ENCODE measurements at regions not wholly inside any gene's neighbourhood (a gene's known extent, or its start where the extent isn't known, plus 50 kb on each side); places are given as distances from the start of the nearest gene placed in this dataset.
"Not testable (repeated sequence)": the region's sequence is repeated elsewhere in the genome, so short reads cannot be mapped to it uniquely, and the experiment has no call there.

DNA sequence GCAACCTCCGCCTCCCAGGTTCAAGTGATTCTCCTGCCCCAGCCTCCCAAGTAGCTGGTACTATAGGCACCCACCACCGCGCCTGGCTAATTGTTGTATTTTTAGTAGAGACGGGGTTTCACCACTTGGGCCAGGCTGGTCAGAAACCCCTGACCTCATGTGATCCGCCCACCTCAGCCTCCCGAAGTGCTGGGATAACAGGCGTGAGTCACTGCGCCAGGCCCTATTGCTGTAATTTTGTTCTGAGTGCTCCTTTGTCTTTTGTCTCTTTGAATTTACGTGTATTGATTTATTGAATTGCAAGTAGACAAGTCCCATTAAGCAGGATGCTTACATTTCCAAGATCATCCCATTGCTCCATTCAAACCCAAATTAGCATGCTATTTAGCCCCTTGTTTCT is 186.7 kb downstream of the MSX2 start:
- 50 to 100% (median 79%) methylated on average over 1 to 8 of the region's 9 CpGs for WGBS, 10 experiments
- ATAC-seq (replicated peaks in 6 of 8): peak in 2 of 8 experiments; percentile 13 to 62
- in situ Hi-C loops (cut with MboI; ENCODE audit: low pct_unique_long_range_greater_than_20kb in 2 of 9, low sequenced_read_pairs in 9 of 9, unreplicated experiment in 9 of 9): no loop called here
- no peak overlapping the region for H3K4me3 ChIP-seq
- H3K27ac ChIP-seq: no peak overlapping the region
- no peaks in the 10 kb centered on the region for H3K4me1 ChIP-seq (replicated peaks in 1 of 2)

DNA sequence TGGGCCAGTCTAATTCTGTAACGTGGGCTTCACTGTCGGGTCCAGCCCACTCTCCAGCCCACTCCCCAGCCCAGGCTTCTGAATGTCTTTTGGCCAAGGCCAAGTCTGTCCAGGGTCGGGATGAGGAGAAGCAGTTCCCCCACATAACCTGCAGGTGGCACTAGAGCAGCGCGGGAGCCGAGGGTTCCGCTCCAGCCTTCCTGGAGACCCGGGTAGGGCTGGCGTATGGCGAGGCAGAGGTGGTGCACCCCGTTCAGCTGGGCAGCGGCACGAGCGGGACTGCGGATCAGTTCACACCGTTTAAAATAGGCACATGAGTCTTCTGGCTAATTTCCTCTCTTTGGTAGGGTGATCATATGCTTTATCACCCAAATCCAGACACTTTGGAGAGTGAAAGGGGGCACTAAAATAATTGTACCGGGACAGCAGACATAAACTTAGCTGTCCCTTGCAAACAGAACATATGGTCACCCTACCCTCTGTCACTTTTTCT is 185.9 kb downstream of the MSX2 start:
- no peak overlapping the region for H3K27ac ChIP-seq
- no peak overlapping the region for H3K4me3 ChIP-seq
- WGBS, 10 experiments: 4 to 14% (median 6%) methylated on average over 9 to 16 of the region's 17 CpGs; no CpG with 5 or more reads in 6 of the 10 experiments
- H3K4me1 ChIP-seq (replicated peaks in 1 of 2): no peaks in the 10 kb centered on the region
- peak; percentile 88 to 100 (median 96) for ATAC-seq (replicated peaks in 6 of 8)
- in situ Hi-C loops (cut with MboI; ENCODE audit: low pct_unique_long_range_greater_than_20kb in 2 of 9, low sequenced_read_pairs in 9 of 9, unreplicated experiment in 9 of 9): no loop called here

- in situ Hi-C loops (cut with MboI; ENCODE audit: low pct_unique_long_range_greater_than_20kb in 2 of 9, low sequenced_read_pairs in 9 of 9, unreplicated experiment in 9 of 9): no loop called here
- H3K4me3 ChIP-seq: no peak overlapping the region
- no peak overlapping the region for H3K27ac ChIP-seq
- peak in 3 of 8 experiments; percentile 35 to 63 (median 58) for ATAC-seq (replicated peaks in 6 of 8)
- no peaks in the 10 kb centered on the region for H3K4me1 ChIP-seq (replicated peaks in 1 of 2)
- 50 to 100% (median 72%) methylated on average over 1 of the region's 1 CpG; no CpG with 5 or more reads in 6 of the 10 experiments for WGBS, 10 experiments
Observed at GRCh38 chr5:174903172-174903732, 178.9 kb downstream of the MSX2 start.

DNA sequence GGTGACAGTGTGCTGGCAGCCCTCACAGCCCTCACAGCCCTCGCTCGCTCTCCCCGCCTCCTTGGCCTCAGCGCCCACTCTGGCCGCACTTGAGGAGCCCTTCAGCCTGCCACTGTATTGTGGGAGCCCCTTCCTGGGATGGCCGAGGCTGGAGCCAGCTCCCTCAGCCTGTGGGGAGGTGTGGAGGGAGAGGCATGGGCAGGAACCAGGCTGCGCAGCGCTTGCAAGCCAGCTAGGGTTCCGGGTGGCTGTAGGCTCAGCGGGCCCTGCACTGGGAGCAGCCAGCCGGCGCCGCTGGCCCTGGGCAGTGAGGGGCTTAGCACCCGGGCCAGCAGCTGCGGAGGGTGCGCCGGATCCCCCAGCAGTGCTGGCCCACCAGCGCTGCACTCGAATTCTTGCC is 177.0 kb downstream of the MSX2 start:
- 91 to 96% methylated on average over 4 of the region's 19 CpGs; no CpG with 5 or more reads in 8 of the 10 experiments for WGBS, 10 experiments

DNA sequence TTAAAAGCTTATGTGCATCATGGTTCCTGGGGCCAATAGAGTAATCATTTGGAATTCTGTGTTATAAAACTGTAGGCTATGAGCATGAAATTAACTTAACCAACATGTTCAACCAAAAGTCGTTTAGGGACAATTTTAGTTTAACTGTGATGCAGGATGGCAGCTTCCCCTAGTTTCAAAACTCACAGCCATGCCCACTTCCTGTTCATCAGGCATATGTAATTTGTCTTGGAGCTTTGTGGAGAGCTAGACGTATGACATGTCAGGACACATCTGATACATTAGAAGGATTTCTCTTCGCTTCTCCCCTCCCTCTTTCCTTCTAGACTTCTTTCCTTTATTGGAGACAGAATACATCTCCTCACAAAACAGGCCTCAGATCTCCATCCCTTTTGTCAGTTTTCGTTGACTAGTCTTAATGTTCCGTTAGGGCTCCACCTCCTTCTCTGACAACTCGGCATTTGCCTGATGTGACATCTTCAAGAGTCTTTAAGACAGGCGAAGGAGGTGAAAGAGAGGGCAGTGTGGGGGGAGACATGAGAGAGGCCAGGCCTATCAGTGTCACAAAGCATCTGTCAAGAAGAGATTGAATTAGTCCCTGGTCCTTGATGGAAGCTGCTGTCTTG is 176.0 kb downstream of the MSX2 start:
- WGBS, 10 experiments: 0 to 77% (median 39%) methylated on average over 1 to 6 of the region's 7 CpGs; no CpG with 5 or more reads in 1 of the 10 experiments
- Histone ChIP-seq H3K4me1 (replicated peaks in 1 of 2) (no peaks in the 10 kb centered on the region), H3K4me3 (no peak overlapping the region), H3K27ac (no peak overlapping the region)
- peak in 2 of 8 experiments; percentile 31 to 43 for ATAC-seq (replicated peaks in 6 of 8)
- in situ Hi-C loops (cut with MboI; ENCODE audit: low pct_unique_long_range_greater_than_20kb in 2 of 9, low sequenced_read_pairs in 9 of 9, unreplicated experiment in 9 of 9): no loop called here

More for the DNA sequence above, 177.0 kb downstream of the MSX2 start:
- Histone ChIP-seq H3K4me1 (replicated peaks in 1 of 2) (no peaks in the 10 kb centered on the region), H3K27ac (no peak overlapping the region), H3K4me3 (no peak overlapping the region)
- in situ Hi-C loops (cut with MboI; ENCODE audit: low pct_unique_long_range_greater_than_20kb in 2 of 9, low sequenced_read_pairs in 9 of 9, unreplicated experiment in 9 of 9): no loop called here
- no peak for ATAC-seq (replicated peaks in 6 of 8)

GRCh38 chr5:174897281-174897950 is 173.0 kb downstream of the MSX2 start:
- no peak overlapping the region for H3K4me3 ChIP-seq
- in situ Hi-C loops (cut with MboI; ENCODE audit: low pct_unique_long_range_greater_than_20kb in 2 of 9, low sequenced_read_pairs in 9 of 9, unreplicated experiment in 9 of 9): no loop called here
- ATAC-seq (replicated peaks in 6 of 8): no peak
- H3K27ac ChIP-seq: no peak overlapping the region
- no peaks in the 10 kb centered on the region for H3K4me1 ChIP-seq (replicated peaks in 1 of 2)
- 0 to 95% (median 80%) methylated on average over 1 to 4 of the region's 4 CpGs for WGBS, 10 experiments

GRCh38 chr5:174895360-174895759 is 171.0 kb downstream of the MSX2 start:
- no peak overlapping the region for H3K4me3 ChIP-seq
- no peaks in the 10 kb centered on the region for H3K4me1 ChIP-seq (replicated peaks in 1 of 2)
- ATAC-seq (replicated peaks in 6 of 8): no peak
- WGBS, 10 experiments: 18 to 79% (median 69%) methylated on average over 1 to 4 of the region's 4 CpGs; no CpG with 5 or more reads in 3 of the 10 experiments
- in situ Hi-C loops (cut with MboI; ENCODE audit: low pct_unique_long_range_greater_than_20kb in 2 of 9, low sequenced_read_pairs in 9 of 9, unreplicated experiment in 9 of 9): no loop called here
- H3K27ac ChIP-seq: no peak overlapping the region

GRCh38 chr5:174892742-174893141 is 168.4 kb downstream of the MSX2 start:
- Histone ChIP-seq H3K4me1 (replicated peaks in 1 of 2) (no peaks in the 10 kb centered on the region), H3K27ac (no peak overlapping the region), H3K4me3 (no peak overlapping the region)
- no peak for ATAC-seq (replicated peaks in 6 of 8)
- 41 to 100% (median 78%) methylated on average over 1 to 5 of the region's 7 CpGs; no CpG with 5 or more reads in 2 of the 10 experiments for WGBS, 10 experiments
- in situ Hi-C loops (cut with MboI; ENCODE audit: low pct_unique_long_range_greater_than_20kb in 2 of 9, low sequenced_read_pairs in 9 of 9, unreplicated experiment in 9 of 9): no loop called here

DNA sequence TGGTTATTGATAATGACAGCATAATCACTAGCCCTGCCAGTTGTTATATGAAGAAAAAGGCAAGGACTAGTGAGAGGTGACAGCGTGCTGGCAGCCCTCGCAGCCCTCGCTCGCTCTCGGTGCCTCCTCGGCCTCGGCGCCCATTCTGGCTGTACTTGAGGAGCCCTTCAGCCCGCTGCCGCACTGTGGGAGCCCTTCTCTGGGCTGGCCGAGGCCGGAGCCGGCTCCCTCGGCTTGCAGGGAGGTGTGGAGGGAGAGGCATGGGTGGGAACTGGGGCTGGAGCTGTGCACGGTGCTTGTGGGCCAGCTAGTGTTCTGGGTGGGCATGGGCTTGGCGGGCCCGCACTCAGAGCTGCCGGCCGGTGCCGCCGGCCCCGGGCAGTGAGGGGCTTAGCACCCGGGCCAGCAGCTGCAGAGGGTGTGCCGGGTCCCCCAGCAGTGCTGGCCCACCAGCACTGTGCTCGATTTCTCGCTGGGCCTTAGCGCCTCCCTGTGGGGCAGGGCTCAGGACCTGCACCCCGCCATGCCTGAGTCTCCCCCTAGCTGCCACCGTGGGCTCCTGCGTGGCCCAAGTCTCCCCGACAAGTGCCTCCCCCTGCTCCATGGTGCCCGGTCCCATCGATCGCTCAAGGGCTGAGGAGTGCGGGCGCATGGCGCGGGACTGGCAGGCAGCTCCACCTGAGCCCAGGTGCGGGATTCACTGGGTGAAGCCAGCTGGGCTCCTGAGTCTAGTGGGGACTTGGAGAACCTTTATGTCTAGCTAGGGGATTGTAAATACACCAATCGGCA is 156.2 kb downstream of the MSX2 start:
- WGBS, 10 experiments: 0 to 100% (median 98%) methylated on average over 1 to 6 of the region's 40 CpGs; no CpG with 5 or more reads in 6 of the 10 experiments
- H3K4me3 ChIP-seq; in situ Hi-C loops (cut with MboI; ENCODE audit: low pct_unique_long_range_greater_than_20kb in 2 of 9, low sequenced_read_pairs in 9 of 9, unreplicated experiment in 9 of 9); H3K4me1 ChIP-seq (replicated peaks in 1 of 2); ATAC-seq (replicated peaks in 6 of 8); H3K27ac ChIP-seq: not testable (repeated sequence)

GRCh38 chr5:174877987-174878386 is 153.6 kb downstream of the MSX2 start:
- WGBS, 10 experiments: 0 to 100% (median 82%) methylated on average over 1 of the region's 1 CpG; no CpG with 5 or more reads in 3 of the 10 experiments
- Histone ChIP-seq H3K4me1 (replicated peaks in 1 of 2) (no peaks in the 10 kb centered on the region), H3K27ac (no peak overlapping the region), H3K4me3 (no peak overlapping the region)
- in situ Hi-C loops (cut with MboI; ENCODE audit: low pct_unique_long_range_greater_than_20kb in 2 of 9, low sequenced_read_pairs in 9 of 9, unreplicated experiment in 9 of 9): no loop called here
- no peak for ATAC-seq (replicated peaks in 6 of 8)

GRCh38 chr5:174872271-174872670 is 147.9 kb downstream of the MSX2 start:
- H3K4me1 ChIP-seq (replicated peaks in 1 of 2): no peaks in the 10 kb centered on the region
- no peak overlapping the region for H3K27ac ChIP-seq
- in situ Hi-C loops (cut with MboI; ENCODE audit: low pct_unique_long_range_greater_than_20kb in 2 of 9, low sequenced_read_pairs in 9 of 9, unreplicated experiment in 9 of 9): no loop called here
- 0 to 80% (median 55%) methylated on average over 1 of the region's 1 CpG; no CpG with 5 or more reads in 6 of the 10 experiments for WGBS, 10 experiments
- no peak for ATAC-seq (replicated peaks in 6 of 8)
- H3K4me3 ChIP-seq: no peak overlapping the region

DNA sequence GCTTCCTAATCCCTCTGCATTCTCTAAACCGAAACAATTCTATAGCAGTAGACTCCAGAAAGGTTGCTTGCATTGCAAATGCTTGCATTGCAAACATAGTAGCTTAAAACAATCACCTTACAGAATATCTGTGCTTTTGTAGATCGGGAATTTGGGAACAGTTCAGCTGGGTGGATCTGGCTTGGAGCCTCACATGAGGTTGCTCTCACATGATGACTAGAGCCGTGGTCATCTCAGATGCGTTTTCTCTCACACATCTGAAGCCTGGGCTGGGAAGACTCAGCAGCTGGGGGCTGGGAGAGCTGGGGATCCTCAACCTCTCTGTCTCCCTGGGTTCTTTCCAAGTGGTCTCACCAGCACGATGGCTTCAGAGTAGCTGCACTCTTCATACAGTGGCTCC is 127.8 kb downstream of the MSX2 start:
- ATAC-seq (replicated peaks in 6 of 8): peak in 3 of 8 experiments; percentile 52 to 64 (median 54)
- Histone ChIP-seq H3K27ac (no peak overlapping the region), H3K4me1 (replicated peaks in 1 of 2) (peaks cover 0 to 4% of the 10 kb centered on the region in 2 donors), H3K4me3 (no peak overlapping the region)
- 0 to 100% (median 57%) methylated on average over 1 to 5 of the region's 5 CpGs; no CpG with 5 or more reads in 1 of the 10 experiments for WGBS, 10 experiments
- in situ Hi-C loops (cut with MboI; ENCODE audit: low pct_unique_long_range_greater_than_20kb in 2 of 9, low sequenced_read_pairs in 9 of 9, unreplicated experiment in 9 of 9): no loop called here

Measured in motor neuron (in vitro differentiated cells).